GM15510 (cell line): ENCODE measurements at regions not wholly inside any gene's neighbourhood (a gene's known extent, or its start where the extent isn't known, plus 50 kb on each side); places are given as distances from the start of the nearest gene placed in this dataset.

Experiments
- POLR2A ChIP-seq: IDR thresholded peaks from 3 replicates; pipeline ENCODE4 v1.6.1; 2011; ENCODE audit warnings: borderline replicate concordance; ENCODE audit not compliant: insufficient read length; ENCODE audit errors: extremely low read depth

GRCh38 chr16:86020971-86021370, 122.0 kb downstream of the IRF8 start:
- TF ChIP-seq POLR2A: no peak

GRCh38 chr16:86022381-86022960, 123.5 kb downstream of the IRF8 start:
- TF ChIP-seq POLR2A: no peak

- no peak for TF ChIP-seq POLR2A
These were observed 125.2 kb downstream of the IRF8 start for GRCh38 chr16:86024210-86024609.

- no peak for TF ChIP-seq POLR2A
These were observed 126.7 kb downstream of the IRF8 start for GRCh38 chr16:86025706-86026105.

- TF ChIP-seq POLR2A: no peak
These were observed 127.4 kb downstream of the IRF8 start for GRCh38 chr16:86026171-86026910.

GRCh38 chr16:86026916-86027315, 128.0 kb downstream of the IRF8 start:
- TF ChIP-seq POLR2A: no peak

GRCh38 chr16:86027373-86028126, 128.6 kb downstream of the IRF8 start:
- TF ChIP-seq POLR2A: no peak

GRCh38 chr16:86029131-86029741, 130.3 kb downstream of the IRF8 start:
- no peak for TF ChIP-seq POLR2A

GRCh38 chr16:86030116-86030515, 131.2 kb downstream of the IRF8 start:
- TF ChIP-seq POLR2A: no peak

GRCh38 chr16:86031141-86031678, 132.2 kb downstream of the IRF8 start:
- TF ChIP-seq POLR2A: no peak

- TF ChIP-seq POLR2A: no peak
These were observed 134.1 kb downstream of the IRF8 start for GRCh38 chr16:86033016-86033474.

GRCh38 chr16:86033971-86034370, 135.0 kb downstream of the IRF8 start:
- TF ChIP-seq POLR2A: no peak

- no peak for TF ChIP-seq POLR2A
These were observed 135.5 kb downstream of the IRF8 start for GRCh38 chr16:86034421-86034919.

GRCh38 chr16:86035906-86036305, 136.9 kb downstream of the IRF8 start:
- no peak for TF ChIP-seq POLR2A

- no peak for TF ChIP-seq POLR2A
These were observed 139.3 kb downstream of the IRF8 start for GRCh38 chr16:86037999-86038925.

- no peak for TF ChIP-seq POLR2A
These were observed 140.0 kb downstream of the IRF8 start for GRCh38 chr16:86038926-86039310.
